ENCODE measurements at regions not wholly inside any gene's neighbourhood (a gene's known extent, or its start where the extent isn't known, plus 50 kb on each side); places are given as distances from the start of the nearest gene placed in this dataset.

DNA sequence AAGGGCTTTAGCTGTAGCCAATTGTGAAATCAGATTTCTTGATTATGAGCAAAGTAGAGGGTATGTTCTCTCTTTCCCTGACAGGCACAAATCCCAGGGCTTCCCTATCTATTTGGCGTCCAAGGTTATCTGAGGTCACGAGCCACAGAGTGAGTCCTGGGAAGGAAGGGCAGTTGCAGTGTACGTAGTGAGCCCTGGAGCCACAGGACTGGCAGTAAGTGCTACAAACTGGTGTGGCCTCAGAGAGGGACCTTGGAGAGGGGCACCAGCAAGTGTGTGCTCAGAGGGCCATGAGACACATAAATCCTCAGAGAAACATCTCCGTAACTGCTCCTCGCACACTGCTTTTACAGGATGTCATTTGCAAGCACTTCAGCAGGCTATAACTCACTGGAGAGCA is 115.5 kb upstream of the SH3BP4 start:
- POLR2A ChIA-PET (ENCODE audit: partially characterized antibody) = no interaction called here
- H3K79me1 ChIP-seq (ENCODE audit: low read depth, low read length) = no peaks in the 10 kb centered on the region
- CTCF ChIA-PET (ENCODE audit: partially characterized antibody) = no interaction called here
- H4K8ac ChIP-seq (ENCODE audit: extremely low read depth, insufficient read depth, low read length) = no peak overlapping the region
- no peak overlapping the region for H2AFZ ChIP-seq (ENCODE audit: low read length)
- H2BK20ac ChIP-seq (ENCODE audit: low read length) = no peak overlapping the region
- no peaks in the 10 kb centered on the region for H3K36me3 ChIP-seq (ENCODE audit: control insufficient read depth in 2 of 4, insufficient read depth in 4 of 4, low read length in 3 of 4)
- H2BK120ac ChIP-seq (replicated peaks; ENCODE audit: low read depth, low read length) = no peak overlapping the region
- H3K23me2 ChIP-seq (ENCODE audit: low read depth, low read length) = no peaks in the 10 kb centered on the region
- no peak overlapping the region for H3K27ac ChIP-seq (ENCODE audit: low read depth, low read length)
- H2AK5ac ChIP-seq (ENCODE audit: low read depth, low read length) = peak overlapping the region; percentile 16; the same call in 1 of the 2 replicates
- FAIRE-seq (no peak), DNase-seq (ENCODE audit: low read depth in 1 of 2, low spot score in 2 of 2) (no peak)
- WGBS, 2 experiments (ENCODE audit: extremely low coverage in 1 of 2, insufficient coverage in 1 of 2, insufficient read length in 1 of 2, insufficient replicate concordance in 2 of 2, low coverage in 1 of 2, low lambda C conversion rate in 2 of 2, missing lambda C conversion rate in 1 of 2) = 77% methylated on average over 5 of the region's 5 CpGs; no CpG with 5 or more reads in 1 of the 2 experiments
- no peak overlapping the region for H3K4ac ChIP-seq (replicated peaks; ENCODE audit: insufficient read length, low read depth, low read length)
- H4K20me1 ChIP-seq (replicated peaks in 1 of 2; ENCODE audit: control insufficient read depth in 1 of 2, insufficient read depth in 2 of 2, low read length in 2 of 2) = no peaks in the 10 kb centered on the region
- no peak overlapping the region for H3K4me3 ChIP-seq (ENCODE audit: extremely low read depth in 1 of 4, insufficient read depth in 2 of 4, low read depth in 3 of 4, low read length in 4 of 4)
- H2BK15ac ChIP-seq (ENCODE audit: low read length) = no peak overlapping the region
- no peak overlapping the region for H3K18ac ChIP-seq (ENCODE audit: extremely low read depth, low read length)
- H3K9ac ChIP-seq (replicated peaks in 1 of 4; ENCODE audit: extremely low read depth in 1 of 4, low read depth in 3 of 4, low read length in 3 of 4) = no peak overlapping the region
- H3K14ac ChIP-seq (ENCODE audit: insufficient read length) = no peak overlapping the region
- no peak for TF ChIP-seq SUZ12 (IDR thresholded peaks at IDR 0.05; ENCODE audit: low read length)
- TF ChIP-seq TEAD4 (IDR thresholded peaks at IDR 0.05; ENCODE audit: low read depth, low read length) = no peak
- no peak for TF ChIP-seq JUN (IDR thresholded peaks at IDR 0.05; ENCODE audit: low read depth, low read length)
- TF ChIP-seq POU5F1 (IDR thresholded peaks at IDR 0.05; ENCODE audit: low read depth, low read length) = no peak
- TF ChIP-seq KDM4A (IDR thresholded peaks at IDR 0.05; ENCODE audit: low read depth, low read length, severe bottlenecking) = no peak
- TF ChIP-seq, protein P1, sequence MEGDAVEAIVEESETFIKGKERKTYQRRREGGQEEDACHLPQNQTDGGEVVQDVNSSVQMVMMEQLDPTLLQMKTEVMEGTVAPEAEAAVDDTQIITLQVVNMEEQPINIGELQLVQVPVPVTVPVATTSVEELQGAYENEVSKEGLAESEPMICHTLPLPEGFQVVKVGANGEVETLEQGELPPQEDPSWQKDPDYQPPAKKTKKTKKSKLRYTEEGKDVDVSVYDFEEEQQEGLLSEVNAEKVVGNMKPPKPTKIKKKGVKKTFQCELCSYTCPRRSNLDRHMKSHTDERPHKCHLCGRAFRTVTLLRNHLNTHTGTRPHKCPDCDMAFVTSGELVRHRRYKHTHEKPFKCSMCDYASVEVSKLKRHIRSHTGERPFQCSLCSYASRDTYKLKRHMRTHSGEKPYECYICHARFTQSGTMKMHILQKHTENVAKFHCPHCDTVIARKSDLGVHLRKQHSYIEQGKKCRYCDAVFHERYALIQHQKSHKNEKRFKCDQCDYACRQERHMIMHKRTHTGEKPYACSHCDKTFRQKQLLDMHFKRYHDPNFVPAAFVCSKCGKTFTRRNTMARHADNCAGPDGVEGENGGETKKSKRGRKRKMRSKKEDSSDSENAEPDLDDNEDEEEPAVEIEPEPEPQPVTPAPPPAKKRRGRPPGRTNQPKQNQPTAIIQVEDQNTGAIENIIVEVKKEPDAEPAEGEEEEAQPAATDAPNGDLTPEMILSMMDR (IDR thresholded peaks at IDR 0.05; ENCODE audit: control extremely low read depth in 1 of 3, insufficient read depth in 1 of 3, low read depth in 1 of 3, low read length in 3 of 3) = no peak
- no peak for TF ChIP-seq FOSL1 (IDR thresholded peaks at IDR 0.05; ENCODE audit: insufficient read depth, low read depth, low read length)
- no peak for TF ChIP-seq HDAC2 (IDR thresholded peaks at IDR 0.05; ENCODE audit: borderline replicate concordance in 1 of 2, low read depth in 2 of 2, low read length in 2 of 2)
- TF ChIP-seq SP1 (IDR thresholded peaks at IDR 0.05; ENCODE audit: low read depth, low read length) = no peak
- no peak for TF ChIP-seq TCF12 (IDR thresholded peaks at IDR 0.05; ENCODE audit: low read depth, low read length)
- TF ChIP-seq, protein P2, sequence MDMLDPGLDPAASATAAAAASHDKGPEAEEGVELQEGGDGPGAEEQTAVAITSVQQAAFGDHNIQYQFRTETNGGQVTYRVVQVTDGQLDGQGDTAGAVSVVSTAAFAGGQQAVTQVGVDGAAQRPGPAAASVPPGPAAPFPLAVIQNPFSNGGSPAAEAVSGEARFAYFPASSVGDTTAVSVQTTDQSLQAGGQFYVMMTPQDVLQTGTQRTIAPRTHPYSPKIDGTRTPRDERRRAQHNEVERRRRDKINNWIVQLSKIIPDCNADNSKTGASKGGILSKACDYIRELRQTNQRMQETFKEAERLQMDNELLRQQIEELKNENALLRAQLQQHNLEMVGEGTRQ (IDR thresholded peaks at IDR 0.05; ENCODE audit: low read length) = no peak
- no peak overlapping the region for H4K91ac ChIP-seq (replicated peaks; ENCODE audit: insufficient read length, low read length)
- no peak overlapping the region for H3K23ac ChIP-seq (ENCODE audit: insufficient read length)
- peaks cover 0 to 5% (median 3%) of the 10 kb centered on the region in 4 experiments; a peak in 4 of 7 replicates for H3K4me1 ChIP-seq (replicated peaks in 1 of 4; ENCODE audit: control insufficient read depth in 3 of 4, insufficient read depth in 4 of 4, low read length in 3 of 4)
- H4K5ac ChIP-seq (ENCODE audit: insufficient read length, low read depth, low read length) = no peak overlapping the region
- H3K27me3 ChIP-seq (replicated peaks in 1 of 4; ENCODE audit: control insufficient read depth in 3 of 4, extremely low read depth in 1 of 4, insufficient read depth in 3 of 4, low read length in 3 of 4) = no peaks in the 10 kb centered on the region
- H3K9me3 ChIP-seq (ENCODE audit: insufficient read depth in 2 of 2, low read depth in 1 of 2, low read length in 1 of 2) = no peaks in the 10 kb centered on the region
- H3K4me2 ChIP-seq (ENCODE audit: insufficient read depth in 1 of 2, low read depth in 2 of 2, low read length in 2 of 2) = no peak overlapping the region
- no peak overlapping the region for H3K56ac ChIP-seq (replicated peaks; ENCODE audit: insufficient read length, low read depth, low read length)
- H3K79me2 ChIP-seq (ENCODE audit: control insufficient read depth in 1 of 2, insufficient read depth in 2 of 2, low read length in 2 of 2) = no peaks in the 10 kb centered on the region
- no peak overlapping the region for H2BK12ac ChIP-seq (ENCODE audit: low read depth, low read length)
- no peak overlapping the region for H2BK5ac ChIP-seq (ENCODE audit: low read depth, low read length)
